ENCODE measurements at regions not wholly inside any gene's neighbourhood (a gene's known extent, or its start where the extent isn't known, plus 50 kb on each side); places are given as distances from the start of the nearest gene placed in this dataset.

GRCh38 chr3:177929310-177929709, 606.9 kb upstream of the KCNMB2 start:
- TF ChIP-seq, protein P1, sequence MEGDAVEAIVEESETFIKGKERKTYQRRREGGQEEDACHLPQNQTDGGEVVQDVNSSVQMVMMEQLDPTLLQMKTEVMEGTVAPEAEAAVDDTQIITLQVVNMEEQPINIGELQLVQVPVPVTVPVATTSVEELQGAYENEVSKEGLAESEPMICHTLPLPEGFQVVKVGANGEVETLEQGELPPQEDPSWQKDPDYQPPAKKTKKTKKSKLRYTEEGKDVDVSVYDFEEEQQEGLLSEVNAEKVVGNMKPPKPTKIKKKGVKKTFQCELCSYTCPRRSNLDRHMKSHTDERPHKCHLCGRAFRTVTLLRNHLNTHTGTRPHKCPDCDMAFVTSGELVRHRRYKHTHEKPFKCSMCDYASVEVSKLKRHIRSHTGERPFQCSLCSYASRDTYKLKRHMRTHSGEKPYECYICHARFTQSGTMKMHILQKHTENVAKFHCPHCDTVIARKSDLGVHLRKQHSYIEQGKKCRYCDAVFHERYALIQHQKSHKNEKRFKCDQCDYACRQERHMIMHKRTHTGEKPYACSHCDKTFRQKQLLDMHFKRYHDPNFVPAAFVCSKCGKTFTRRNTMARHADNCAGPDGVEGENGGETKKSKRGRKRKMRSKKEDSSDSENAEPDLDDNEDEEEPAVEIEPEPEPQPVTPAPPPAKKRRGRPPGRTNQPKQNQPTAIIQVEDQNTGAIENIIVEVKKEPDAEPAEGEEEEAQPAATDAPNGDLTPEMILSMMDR (conservative IDR thresholded peaks at IDR 0.05; ENCODE audit: low read length) = no peak
- TF ChIP-seq EZH2phosphoT487 (IDR thresholded peaks at IDR 0.05; ENCODE audit: borderline replicate concordance) = no peak

Data from Loucy (cell line).